H1 (cell line): ENCODE measurements at regions not wholly inside any gene's neighbourhood (a gene's known extent, or its start where the extent isn't known, plus 50 kb on each side); places are given as distances from the start of the nearest gene placed in this dataset.

ENCODE experiments used
- CHD7 ChIP-seq: fragments of 300-600 bp; sonication (generic); IDR thresholded peaks from 2 replicates; pipeline ENCODE4 v1.7.1; 2012; ENCODE audit warnings: low read length, moderate library complexity, mild to moderate bottlenecking, inconsistent platforms; ENCODE audit not compliant: insufficient replicate concordance
- CREB1 ChIP-seq: IDR thresholded peaks from 2 replicates; pipeline ENCODE4 v1.6.1; 2012; ENCODE audit warnings: inconsistent platforms
- CTBP2 ChIP-seq: IDR thresholded peaks from 2 replicates; pipeline ENCODE4 v1.7.0; 2011; ENCODE audit warnings: borderline replicate concordance, mild to moderate bottlenecking, moderate library complexity, mixed read lengths, low read length; ENCODE audit not compliant: insufficient read depth, insufficient read length
- GTF2F1 ChIP-seq: IDR thresholded peaks from 2 replicates; pipeline ENCODE4 v1.6.1; 2012; ENCODE audit warnings: low read depth, low read length, improper control_type of control experiment, borderline replicate concordance
- MAX ChIP-seq: IDR thresholded peaks from 2 replicates; pipeline ENCODE4 v1.6.1; 2012; ENCODE audit warnings: inconsistent platforms
- POLR2A ChIP-seq, 2 experiments: IDR thresholded peaks; 1 replicate in 1 of 2; 2 replicates in 1 of 2; pipeline ENCODE4 v1.6.1; 2011; ENCODE audit warnings: low read depth in 2 of 2, low read length in 2 of 2, mild to moderate bottlenecking in 2 of 2; ENCODE audit errors: control extremely low read depth in 1 of 2
- RBBP5 ChIP-seq: IDR thresholded peaks from 2 replicates; pipeline ENCODE4 v1.7.1; 2012; ENCODE audit warnings: low read depth, mild to moderate bottlenecking, inconsistent platforms, low read length, moderate library complexity, borderline replicate concordance
- TCF12 ChIP-seq: IDR thresholded peaks from 2 replicates; pipeline ENCODE4 v1.6.1; 2011; ENCODE audit warnings: low read depth, mild to moderate bottlenecking, low read length

GRCh38 chr16:29124828-29125227, 140.0 kb downstream of the LAT start (continued):
- TF ChIP-seq CHD7: no peak
- no peak for TF ChIP-seq GTF2F1
- no peak for TF ChIP-seq CTBP2
- no peak for TF ChIP-seq CREB1
- TF ChIP-seq RBBP5: no peak
- no peak for TF ChIP-seq TCF12
- TF ChIP-seq MAX: no peak
- no peak for TF ChIP-seq POLR2A (IDR thresholded peaks at IDR 0.05; ENCODE audit: control extremely low read depth in 1 of 2, low read depth in 2 of 2, low read length in 2 of 2)
